ENCODE measurements at regions not wholly inside any gene's neighbourhood (a gene's known extent, or its start where the extent isn't known, plus 50 kb on each side); places are given as distances from the start of the nearest gene placed in this dataset.
"Not testable (repeated sequence)": the region's sequence is repeated elsewhere in the genome, so short reads cannot be mapped to it uniquely, and the experiment has no call there.

DNA sequence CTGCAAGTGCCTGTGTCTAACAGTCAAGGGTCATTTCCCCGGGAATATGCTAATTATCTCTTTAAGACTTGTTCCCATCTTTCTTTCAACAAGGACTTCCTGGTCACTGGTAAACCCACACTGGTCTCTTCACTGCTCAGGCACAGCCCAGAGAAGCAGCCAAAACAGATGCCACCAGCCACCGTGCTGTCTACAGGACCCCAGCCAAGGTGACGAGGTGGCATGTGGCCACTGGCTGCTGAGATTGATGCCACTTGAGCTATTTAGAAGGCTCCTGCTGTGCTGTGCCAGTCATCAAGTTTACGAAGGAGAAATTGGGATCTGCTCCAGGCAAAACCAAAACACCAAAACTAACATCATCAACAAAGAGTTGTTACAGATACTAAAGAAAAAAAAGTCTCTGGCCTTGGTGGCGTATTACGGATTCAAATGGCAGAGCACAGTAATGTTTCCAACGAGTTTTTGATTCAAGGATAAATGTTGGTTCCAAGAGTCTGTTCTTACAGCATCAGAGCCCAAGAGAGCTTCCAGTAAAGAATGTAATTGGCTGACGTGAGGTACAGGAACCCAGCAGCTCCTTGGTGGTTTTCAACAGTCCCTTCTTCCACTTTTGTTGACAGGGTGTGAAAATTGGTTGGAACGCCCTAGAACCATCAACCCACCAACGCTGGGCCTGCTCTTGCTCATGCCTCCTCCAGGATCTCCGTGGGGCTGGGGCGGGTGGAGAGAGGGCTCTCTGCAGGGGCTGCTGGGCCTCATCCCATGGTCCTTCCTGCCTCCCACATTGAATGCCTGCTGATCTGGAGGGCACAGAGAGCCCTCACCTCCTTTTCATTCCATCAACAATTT, 63.7 kb upstream of the ZCCHC2 start:
- Histone ChIP-seq H3K4me3 (ENCODE audit: insufficient read depth, low read depth, low read length) (no peak overlapping the region), H3K36me3 (replicated peaks; ENCODE audit: control insufficient read depth, insufficient read depth, low read length) (no peaks in the 10 kb centered on the region), H3K27me3 (ENCODE audit: control insufficient read depth, insufficient read depth, low read length) (no peaks in the 10 kb centered on the region)
- DNase-seq: no peak

GRCh38 chr18:62460851-62461300, 61.9 kb upstream of the ZCCHC2 start:
- no peak overlapping the region for H3K4me3 ChIP-seq (ENCODE audit: insufficient read depth, low read depth, low read length)
- no peak for DNase-seq
- H3K27me3 ChIP-seq (ENCODE audit: control insufficient read depth, insufficient read depth, low read length): no peaks in the 10 kb centered on the region
- no peaks in the 10 kb centered on the region for H3K36me3 ChIP-seq (replicated peaks; ENCODE audit: control insufficient read depth, insufficient read depth, low read length)

DNA sequence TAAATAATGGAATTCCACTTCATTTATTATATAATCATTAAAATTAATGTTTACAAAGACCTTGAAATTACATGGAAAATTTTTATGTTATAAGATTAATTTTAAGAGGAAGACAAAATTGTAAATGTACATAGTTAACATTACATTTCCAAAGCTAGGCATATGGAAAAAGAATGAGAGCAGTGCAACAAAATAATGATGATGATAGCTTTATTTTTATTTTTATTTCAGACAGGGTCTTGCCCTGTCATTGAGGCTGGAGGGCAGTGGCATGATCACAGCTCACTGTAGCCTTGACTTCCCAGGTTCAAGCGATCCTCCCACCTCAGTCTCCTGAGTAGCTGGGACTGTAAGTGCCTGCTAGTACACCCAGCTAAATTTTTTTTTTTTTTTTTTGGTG, 61.2 kb upstream of the ZCCHC2 start:
- Histone ChIP-seq H3K4me3 (ENCODE audit: insufficient read depth, low read depth, low read length) (no peak overlapping the region), H3K27me3 (ENCODE audit: control insufficient read depth, insufficient read depth, low read length) (no peaks in the 10 kb centered on the region), H3K36me3 (replicated peaks; ENCODE audit: control insufficient read depth, insufficient read depth, low read length) (no peaks in the 10 kb centered on the region)
- DNase-seq: no peak

GRCh38 chr18:62464266-62464665, 58.6 kb upstream of the ZCCHC2 start:
- no peaks in the 10 kb centered on the region for H3K36me3 ChIP-seq (replicated peaks; ENCODE audit: control insufficient read depth, insufficient read depth, low read length)
- H3K4me3 ChIP-seq (ENCODE audit: insufficient read depth, low read depth, low read length): no peak overlapping the region
- no peaks in the 10 kb centered on the region for H3K27me3 ChIP-seq (ENCODE audit: control insufficient read depth, insufficient read depth, low read length)
- DNase-seq: no peak

DNA sequence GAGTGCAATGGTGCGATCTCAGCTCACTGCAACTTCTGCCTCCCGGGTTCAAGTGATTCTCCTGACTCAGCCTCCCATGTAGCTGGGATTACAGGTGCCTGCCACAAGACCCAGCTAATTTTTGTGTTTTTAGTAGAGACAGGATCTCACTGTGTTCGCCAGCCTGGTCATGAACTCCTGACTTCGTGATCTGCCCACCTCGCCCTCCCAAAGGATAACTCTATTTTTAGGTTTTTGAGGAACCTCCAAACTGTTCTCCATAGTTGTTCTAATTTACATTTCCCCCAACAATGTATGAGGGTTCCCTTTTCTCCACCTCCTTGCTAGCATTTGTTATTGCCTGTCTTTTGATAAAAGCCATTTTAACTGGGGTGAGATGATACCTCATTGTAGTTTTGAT, 53.7 kb upstream of the ZCCHC2 start:
- H3K27me3 ChIP-seq (ENCODE audit: control insufficient read depth, insufficient read depth, low read length); H3K4me3 ChIP-seq (ENCODE audit: insufficient read depth, low read depth, low read length); H3K36me3 ChIP-seq (replicated peaks; ENCODE audit: control insufficient read depth, insufficient read depth, low read length); DNase-seq: not testable (repeated sequence)
